GM12892 (cell line): ENCODE measurements at regions not wholly inside any gene's neighbourhood (a gene's known extent, or its start where the extent isn't known, plus 50 kb on each side); places are given as distances from the start of the nearest gene placed in this dataset.

ENCODE experiments used
- DNase-seq: peaks from one replicate; pipeline ENCODE4 v3.0.0; 2011; ENCODE audit not compliant: insufficient read length
- FAIRE-seq: peaks from 2 replicates; lab custom pipeline; 2011; peaks lifted over from hg19 to GRCh38; lab: Jason Lieb, UNC
- POLR2A ChIP-seq: IDR thresholded peaks from 2 replicates; pipeline ENCODE4 v1.6.1; 2011; ENCODE audit warnings: low read depth, low read length, control low read depth
- POLR2AphosphoS5 ChIP-seq: IDR thresholded peaks from 2 replicates; pipeline ENCODE4 v1.6.1; 2011; ENCODE audit warnings: low read depth, low read length, control low read depth
- TAF1 ChIP-seq: IDR thresholded peaks from 2 replicates; pipeline ENCODE4 v1.6.1; 2011; ENCODE audit warnings: low read depth, mild to moderate bottlenecking, control low read depth, low read length, borderline replicate concordance

- FAIRE-seq: no peak
- TF ChIP-seq TAF1 (no peak), POLR2AphosphoS5 (no peak), POLR2A (no peak)
- no peak for DNase-seq
Observed at GRCh38 chr1:5725406-5725805, 266.8 kb downstream of the NPHP4 start.

GRCh38 chr1:5724847-5725246, 267.4 kb downstream of the NPHP4 start:
- DNase-seq (no peak), FAIRE-seq (no peak)
- TF ChIP-seq TAF1: no peak
- no peak for TF ChIP-seq POLR2AphosphoS5
- no peak for TF ChIP-seq POLR2A

GRCh38 chr1:5722635-5723164, 269.5 kb downstream of the NPHP4 start:
- DNase-seq: no peak
- FAIRE-seq: no peak
- TF ChIP-seq TAF1: no peak
- no peak for TF ChIP-seq POLR2AphosphoS5
- no peak for TF ChIP-seq POLR2A

- no peak for FAIRE-seq
- no peak for DNase-seq
- no peak for TF ChIP-seq POLR2A
- no peak for TF ChIP-seq TAF1
- no peak for TF ChIP-seq POLR2AphosphoS5
Observed at GRCh38 chr1:5721634-5722215, 270.5 kb downstream of the NPHP4 start.

- no peak for FAIRE-seq
- TF ChIP-seq POLR2A (no peak), POLR2AphosphoS5 (no peak), TAF1 (no peak)
- no peak for DNase-seq
Observed at GRCh38 chr1:5720936-5721335, 271.3 kb downstream of the NPHP4 start.

GRCh38 chr1:5720484-5720883, 271.7 kb downstream of the NPHP4 start:
- TF ChIP-seq TAF1: no peak
- FAIRE-seq: no peak
- no peak for DNase-seq

GRCh38 chr1:5720045-5720444, 272.2 kb downstream of the NPHP4 start:
- TF ChIP-seq POLR2A (no peak), POLR2AphosphoS5 (no peak), TAF1 (no peak)
- DNase-seq (no peak), FAIRE-seq (no peak)

GRCh38 chr1:5718831-5719632, 273.2 kb downstream of the NPHP4 start:
- TF ChIP-seq POLR2A: no peak
- TF ChIP-seq POLR2AphosphoS5: no peak
- TF ChIP-seq TAF1: no peak
- no peak for FAIRE-seq
- DNase-seq: no peak

- TF ChIP-seq POLR2A (no peak), TAF1 (no peak), POLR2AphosphoS5 (no peak)
- DNase-seq (no peak), FAIRE-seq (no peak)
Observed at GRCh38 chr1:5717031-5717682, 275.1 kb downstream of the NPHP4 start.

- DNase-seq (no peak), FAIRE-seq (no peak)
- TF ChIP-seq POLR2AphosphoS5: no peak
- no peak for TF ChIP-seq POLR2A
- TF ChIP-seq TAF1: no peak
Observed at GRCh38 chr1:5716126-5716525, 276.1 kb downstream of the NPHP4 start.
